Coronary artery (tissue), 2 donors: ENCODE measurements at regions not wholly inside any gene's neighbourhood (a gene's known extent, or its start where the extent isn't known, plus 50 kb on each side); places are given as distances from the start of the nearest gene placed in this dataset.

Experiments used
- DNase-seq: peaks from one replicate; pipeline ENCODE4 v3.0.0-alpha.2; 2017; ENCODE audit warnings: low spot score
- H3K27ac ChIP-seq, 2 donors: fragments of 200-600 bp; sonication (generic); one replicate each; pipeline ENCODE4 v1.5.1; 2016 to 2019
- H3K4me3 ChIP-seq: fragments of 200-600 bp; sonication (generic); 2 replicates; pipeline ENCODE4 v1.5.1; 2016; ENCODE audit warnings: mild to moderate bottlenecking, moderate library complexity
- CTCF ChIP-seq: fragments of 200-600 bp; sonication (generic); IDR thresholded peaks from one replicate; pipeline ENCODE4 v1.5.1; 2019; ENCODE audit warnings: antibody characterized with exemption

- DNase-seq: no peak
- H3K4me3 ChIP-seq: no peak overlapping the region
- TF ChIP-seq CTCF: no peak
- no peak overlapping the region for H3K27ac ChIP-seq
Measured at GRCh38 chr4:66328803-66329574, 658.7 kb upstream of the EPHA5 start.

GRCh38 chr4:66307641-66308438 lies 637.6 kb upstream of the EPHA5 start:
- no peak overlapping the region for H3K4me3 ChIP-seq
- DNase-seq: no peak
- TF ChIP-seq CTCF: no peak
- H3K27ac ChIP-seq: no peak overlapping the region

- TF ChIP-seq CTCF: no peak
- H3K27ac ChIP-seq: no peak overlapping the region
- no peak overlapping the region for H3K4me3 ChIP-seq
- DNase-seq: no peak
Measured at GRCh38 chr4:66300336-66300934, 630.1 kb upstream of the EPHA5 start.

- TF ChIP-seq CTCF: no peak
- no peak for DNase-seq
- H3K4me3 ChIP-seq: no peak overlapping the region
- H3K27ac ChIP-seq: no peak overlapping the region
Measured at GRCh38 chr4:66298569-66298968, 628.3 kb upstream of the EPHA5 start.

- no peak overlapping the region for H3K27ac ChIP-seq
- TF ChIP-seq CTCF: no peak
- no peak for DNase-seq
- H3K4me3 ChIP-seq: no peak overlapping the region
Measured at GRCh38 chr4:66297703-66298102, 627.4 kb upstream of the EPHA5 start.

- no peak for DNase-seq
- Histone ChIP-seq H3K27ac (no peak overlapping the region), H3K4me3 (no peak overlapping the region)
- no peak for TF ChIP-seq CTCF
Measured at GRCh38 chr4:66294638-66295037, 624.3 kb upstream of the EPHA5 start.
